Subcutaneous abdominal adipose tissue (tissue), 5 donors: ENCODE measurements at regions not wholly inside any gene's neighbourhood (a gene's known extent, or its start where the extent isn't known, plus 50 kb on each side); places are given as distances from the start of the nearest gene placed in this dataset.

Experiments
- H3K27ac ChIP-seq: one replicate; pipeline ENCODE4 v1.7.0; 2013; ENCODE audit warnings: low read depth, mild to moderate bottlenecking, inconsistent platforms, low read length, moderate library complexity
- H3K27me3 ChIP-seq, 5 donors: one replicate each; pipeline ENCODE4 v1.7.0; 2013; ENCODE audit warnings: low read length in 5 of 5, inconsistent platforms in 1 of 5; ENCODE audit not compliant: control insufficient read depth in 5 of 5, insufficient read depth in 4 of 5
- H3K36me3 ChIP-seq, 5 donors: one replicate each; pipeline ENCODE4 v1.7.0; 2013; ENCODE audit warnings: low read length in 5 of 5; ENCODE audit not compliant: control insufficient read depth in 5 of 5, insufficient read depth in 5 of 5
- H3K4me1 ChIP-seq, 5 donors: one replicate each; pipeline ENCODE4 v1.7.0; 2013; ENCODE audit warnings: low read length in 5 of 5, mild to moderate bottlenecking in 3 of 5, moderate library complexity in 1 of 5; ENCODE audit not compliant: control insufficient read depth in 5 of 5, insufficient read depth in 5 of 5
- H3K4me3 ChIP-seq, 5 donors: one replicate each; pipeline ENCODE4 v1.7.0; 2013; ENCODE audit warnings: low read length in 5 of 5, low read depth in 1 of 5
- H3K9ac ChIP-seq, 5 donors: one replicate each; pipeline ENCODE4 v1.7.0; 2013; ENCODE audit warnings: low read length in 5 of 5, mild to moderate bottlenecking in 4 of 5, moderate library complexity in 3 of 5
- H3K9me3 ChIP-seq, 5 donors: one replicate each; pipeline ENCODE4 v1.7.0; 2013; ENCODE audit warnings: low read length in 5 of 5; ENCODE audit not compliant: control insufficient read depth in 5 of 5
- donor health status: healthy.
- donor health status: healthy.
- donor health status: healthy.
- donor health status: healthy.
- donor health status: healthy.

DNA sequence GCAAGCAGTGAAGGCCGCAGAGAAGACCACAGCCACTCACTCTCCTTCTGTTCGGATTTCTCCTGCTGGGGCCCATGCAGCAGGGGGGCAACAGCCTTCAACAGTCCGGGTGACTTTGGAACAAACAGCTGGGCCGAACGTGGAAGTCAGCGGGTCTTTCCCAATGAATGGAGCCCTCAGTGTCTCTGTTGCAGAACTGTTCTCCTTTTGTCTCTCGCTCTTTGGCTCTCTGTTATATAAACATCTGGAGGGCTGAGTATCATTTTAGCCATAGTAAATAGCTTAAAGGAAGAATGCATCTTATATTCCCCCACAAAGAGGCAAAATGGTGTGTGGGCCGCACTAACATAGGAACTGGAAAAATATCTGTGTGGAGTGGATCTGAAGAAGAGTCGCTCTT is 136.7 kb upstream of the RALGAPA2 start:
- H3K27ac ChIP-seq, result no peak overlapping the region
- no peaks in the 10 kb centered on the region for H3K36me3 ChIP-seq
- H3K4me3 ChIP-seq, result no peak overlapping the region
- H3K27me3 ChIP-seq, result peaks cover 0 to 6% (median 0%) of the 10 kb centered on the region in 5 donors
- no peak overlapping the region for H3K9ac ChIP-seq
- no peaks in the 10 kb centered on the region for H3K9me3 ChIP-seq
- H3K4me1 ChIP-seq, result no peaks in the 10 kb centered on the region

DNA sequence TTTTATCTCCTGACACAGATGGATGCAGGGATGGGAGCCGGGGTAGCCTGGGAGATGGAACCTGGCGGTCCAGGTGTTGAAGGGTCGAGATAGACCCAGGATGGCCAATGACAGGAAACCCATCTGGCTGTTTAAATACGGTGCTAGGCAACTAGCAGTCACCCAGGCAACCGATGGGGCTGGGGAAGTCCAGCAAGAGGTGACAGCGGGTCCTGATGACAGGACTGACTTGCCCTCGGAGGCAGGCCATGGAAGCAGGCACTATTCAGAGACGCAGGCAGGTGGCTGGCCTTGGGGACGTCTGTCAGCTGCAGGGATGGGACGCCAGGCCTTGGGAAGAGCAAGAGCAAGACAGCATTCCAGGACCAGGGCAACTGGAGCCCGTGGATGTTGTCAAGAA is 135.4 kb upstream of the RALGAPA2 start:
- Histone ChIP-seq H3K4me1 (no peaks in the 10 kb centered on the region), H3K4me3 (no peak overlapping the region), H3K9me3 (no peaks in the 10 kb centered on the region), H3K27ac (no peak overlapping the region), H3K36me3 (no peaks in the 10 kb centered on the region), H3K27me3 (peaks cover 0 to 2% (median 0%) of the 10 kb centered on the region in 5 donors), H3K9ac (no peak overlapping the region)

DNA sequence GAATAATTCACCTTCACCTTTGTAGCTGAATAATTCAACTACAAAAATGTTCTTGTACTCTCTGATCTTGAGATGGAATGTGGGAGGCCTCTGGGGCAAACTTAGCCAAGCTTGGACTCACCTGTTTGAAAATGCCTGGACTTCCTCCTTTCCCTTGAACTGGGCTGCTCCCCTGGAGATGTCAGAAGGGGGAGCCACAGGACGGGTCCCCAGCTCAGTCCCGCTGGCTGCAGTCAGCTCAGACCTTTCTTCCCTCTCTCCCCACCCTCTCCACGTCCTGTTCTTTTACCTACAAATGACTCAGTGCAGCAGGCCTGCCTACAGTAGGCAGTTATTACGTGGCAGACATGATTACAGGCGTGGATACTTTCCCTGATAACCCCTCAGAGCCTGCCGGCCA is 131.5 kb upstream of the RALGAPA2 start:
- Histone ChIP-seq H3K27ac (no peak overlapping the region), H3K27me3 (peaks cover 0 to 2% (median 0%) of the 10 kb centered on the region in 5 donors), H3K36me3 (no peaks in the 10 kb centered on the region), H3K4me1 (no peaks in the 10 kb centered on the region), H3K9ac (no peak overlapping the region), H3K4me3 (no peak overlapping the region), H3K9me3 (no peaks in the 10 kb centered on the region)

DNA sequence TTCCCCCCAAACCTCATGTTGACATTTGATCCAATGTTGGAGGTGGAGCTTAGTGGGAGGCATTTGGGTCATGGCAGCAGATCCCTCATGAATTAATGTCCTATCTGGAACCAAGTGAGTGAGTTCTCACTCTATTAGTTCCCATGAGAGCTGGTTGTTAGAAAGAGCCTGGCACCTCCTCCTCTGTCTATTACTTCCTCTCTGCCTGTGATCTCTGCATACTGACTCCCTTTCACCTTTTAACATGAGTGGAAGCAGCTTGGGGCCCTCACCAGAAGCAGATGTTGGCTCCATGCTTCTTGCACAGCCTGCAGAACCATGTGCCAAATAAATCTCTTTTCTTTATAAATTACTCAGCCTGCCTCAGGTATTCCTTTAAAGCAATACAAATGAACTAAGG is 127.3 kb upstream of the RALGAPA2 start:
- no peak overlapping the region for H3K4me3 ChIP-seq
- H3K4me1 ChIP-seq, result peaks cover 0 to 6% (median 3%) of the 10 kb centered on the region in 5 donors
- H3K9ac ChIP-seq, result no peak overlapping the region
- no peak overlapping the region for H3K27ac ChIP-seq
- H3K9me3 ChIP-seq, result no peaks in the 10 kb centered on the region
- no peaks in the 10 kb centered on the region for H3K36me3 ChIP-seq
- H3K27me3 ChIP-seq, result peaks cover 0 to 6% (median 0%) of the 10 kb centered on the region in 5 donors

DNA sequence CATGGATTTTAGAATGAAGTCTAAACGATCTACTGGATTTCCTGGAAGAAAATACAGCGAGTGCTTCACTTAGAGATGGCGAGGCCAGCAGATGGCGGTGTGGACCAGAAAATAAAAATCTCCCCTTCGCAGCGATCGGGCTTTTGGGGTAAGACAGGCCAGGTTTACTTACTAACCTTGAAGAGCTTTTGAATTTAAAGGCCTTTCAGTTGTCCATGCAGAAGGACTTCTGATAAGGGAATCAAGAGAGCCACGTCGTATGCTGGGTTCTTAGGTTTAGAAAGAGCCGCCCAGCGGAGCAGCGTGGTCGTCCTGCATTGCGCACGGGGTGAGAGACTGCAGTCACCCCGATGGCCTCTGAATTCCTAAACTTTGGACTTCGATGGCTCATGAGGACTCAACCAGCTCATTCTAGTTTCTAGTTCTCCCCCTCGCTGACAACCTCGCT is 125.2 kb upstream of the RALGAPA2 start:
- H3K9ac ChIP-seq, result peak overlapping the region in 2 of 5 donors; percentile 21 to 50

DNA sequence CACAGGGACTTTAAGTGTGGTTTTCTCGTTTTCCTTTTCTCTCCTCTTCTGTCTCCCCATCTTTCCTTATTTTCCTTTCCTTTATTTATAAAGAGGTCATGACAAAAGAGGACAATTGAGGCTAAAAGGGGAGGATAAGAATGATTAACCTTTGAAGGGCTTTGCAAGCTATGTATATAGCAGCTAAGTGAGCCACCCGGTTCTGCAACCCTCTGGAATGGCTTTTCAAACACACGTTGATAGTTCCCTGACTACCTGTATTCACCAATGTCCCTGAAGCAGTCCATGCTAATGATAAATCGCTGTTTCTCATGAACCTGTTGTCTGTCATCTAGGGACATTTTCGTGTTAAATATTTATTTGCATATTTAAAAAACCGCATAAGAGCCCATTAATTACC is 124.4 kb upstream of the RALGAPA2 start:
- H3K4me3 ChIP-seq, result no peak overlapping the region
- peaks cover 0 to 14% (median 7%) of the 10 kb centered on the region in 5 donors for H3K27me3 ChIP-seq
- H3K9me3 ChIP-seq, result no peaks in the 10 kb centered on the region
- H3K36me3 ChIP-seq, result no peaks in the 10 kb centered on the region
- H3K4me1 ChIP-seq, result peaks cover 0 to 6% (median 3%) of the 10 kb centered on the region in 5 donors
- no peak overlapping the region for H3K9ac ChIP-seq
- no peak overlapping the region for H3K27ac ChIP-seq

More for the DNA sequence above, 125.2 kb upstream of the RALGAPA2 start:
- Histone ChIP-seq H3K36me3 (no peaks in the 10 kb centered on the region), H3K27ac (no peak overlapping the region), H3K27me3 (peaks cover 0 to 14% (median 7%) of the 10 kb centered on the region in 5 donors), H3K9me3 (no peaks in the 10 kb centered on the region), H3K4me3 (peak overlapping the region in 4 of 5 donors; percentile 21 to 44 (median 26)), H3K4me1 (peaks cover 0 to 6% (median 3%) of the 10 kb centered on the region in 5 donors)

DNA sequence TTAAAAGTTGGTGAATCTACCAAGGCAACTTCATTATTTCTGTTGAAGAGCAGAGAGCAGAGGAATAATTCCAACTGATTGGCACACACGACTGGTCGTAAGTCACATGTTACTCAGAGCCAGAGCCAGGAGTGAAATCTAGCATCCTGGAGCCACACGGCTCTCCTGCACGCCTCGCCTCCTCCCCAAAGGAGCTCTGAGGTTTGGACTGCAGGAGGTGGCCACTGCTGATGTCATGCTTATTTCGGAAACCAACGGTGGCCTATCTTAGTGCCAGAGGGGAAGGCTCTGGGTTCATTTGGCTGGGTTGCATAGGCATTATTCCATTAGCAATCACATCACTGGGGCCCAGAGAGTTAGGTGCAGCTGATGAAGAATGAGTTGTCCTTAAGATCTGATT is 123.5 kb upstream of the RALGAPA2 start:
- no peak overlapping the region for H3K4me3 ChIP-seq
- peaks cover 0 to 6% (median 3%) of the 10 kb centered on the region in 5 donors for H3K4me1 ChIP-seq
- H3K27me3 ChIP-seq, result peaks cover 0 to 14% (median 7%) of the 10 kb centered on the region in 5 donors
- H3K9me3 ChIP-seq, result no peaks in the 10 kb centered on the region
- H3K9ac ChIP-seq, result no peak overlapping the region
- no peaks in the 10 kb centered on the region for H3K36me3 ChIP-seq
- H3K27ac ChIP-seq, result no peak overlapping the region

DNA sequence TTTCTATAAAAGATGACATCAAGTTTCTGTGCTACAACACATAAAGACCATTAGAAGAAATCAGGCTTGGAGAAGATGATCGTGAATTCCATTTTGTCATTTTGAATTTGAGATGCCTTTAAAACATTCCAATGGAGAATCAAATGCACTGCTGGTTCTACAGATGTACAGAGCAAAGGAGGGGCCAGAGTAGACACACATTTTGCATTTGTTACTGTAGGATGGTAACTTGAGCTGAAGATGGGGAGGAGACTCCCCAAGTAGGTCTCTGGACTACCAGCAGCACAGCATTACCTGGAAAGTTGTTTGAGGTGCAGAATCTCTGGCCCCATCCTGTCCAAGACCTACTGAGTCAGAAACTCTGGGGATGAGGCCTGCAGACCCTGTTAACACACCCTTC is 121.6 kb upstream of the RALGAPA2 start:
- no peaks in the 10 kb centered on the region for H3K36me3 ChIP-seq
- no peak overlapping the region for H3K27ac ChIP-seq
- H3K27me3 ChIP-seq, result peaks cover 0 to 14% (median 7%) of the 10 kb centered on the region in 5 donors

DNA sequence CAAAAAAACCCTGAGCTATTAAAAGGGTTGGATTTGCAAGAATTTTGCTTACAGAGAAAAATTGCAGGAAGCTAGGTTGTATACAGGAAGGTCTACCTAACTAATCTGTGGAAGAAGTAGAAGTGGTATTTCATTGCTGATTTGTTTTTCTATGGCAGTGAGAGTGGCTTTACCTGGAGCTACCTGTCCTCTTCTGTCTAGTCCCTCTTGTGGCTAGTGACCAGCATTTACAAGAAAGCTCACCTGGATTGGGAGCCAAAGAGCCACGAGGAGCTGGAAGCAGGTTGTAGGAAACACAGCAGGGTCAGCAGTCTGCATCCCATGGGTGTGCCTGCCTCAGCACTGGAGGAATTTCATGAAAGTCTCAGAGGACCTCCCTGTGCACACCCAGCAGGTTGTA is 120.3 kb upstream of the RALGAPA2 start:
- Histone ChIP-seq H3K9ac (no peak overlapping the region), H3K27ac (no peak overlapping the region), H3K36me3 (no peaks in the 10 kb centered on the region), H3K4me1 (peaks cover 0 to 5% (median 2%) of the 10 kb centered on the region in 5 donors), H3K4me3 (no peak overlapping the region), H3K27me3 (peaks cover 0 to 14% (median 7%) of the 10 kb centered on the region in 5 donors), H3K9me3 (no peaks in the 10 kb centered on the region)

More for the DNA sequence above, 121.6 kb upstream of the RALGAPA2 start:
- H3K4me1 ChIP-seq, result peaks cover 0 to 6% (median 3%) of the 10 kb centered on the region in 5 donors
- H3K9me3 ChIP-seq, result no peaks in the 10 kb centered on the region
- no peak overlapping the region for H3K4me3 ChIP-seq
- no peak overlapping the region for H3K9ac ChIP-seq

DNA sequence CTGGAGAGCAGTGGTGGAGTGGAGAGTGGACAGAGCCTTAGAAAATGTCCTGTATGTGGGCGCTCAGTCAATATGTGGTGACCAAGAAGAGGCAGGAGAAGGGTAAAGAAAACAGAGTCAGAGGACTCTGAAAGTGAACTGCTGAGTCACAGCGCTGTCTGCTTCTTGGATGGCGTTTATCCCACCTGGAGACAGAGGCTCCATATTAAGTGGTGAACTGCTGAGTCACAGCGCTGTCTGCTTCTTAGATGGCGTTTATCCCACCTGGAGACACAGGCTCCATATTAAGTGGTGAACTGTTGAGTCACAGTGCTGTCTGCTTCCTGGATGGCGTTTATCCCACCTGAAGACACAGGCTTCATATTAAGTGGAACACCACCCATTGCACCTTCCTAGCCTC is 119.3 kb upstream of the RALGAPA2 start:
- H3K27ac ChIP-seq, result no peak overlapping the region
- H3K9me3 ChIP-seq, result no peaks in the 10 kb centered on the region
- H3K27me3 ChIP-seq, result peaks cover 3 to 14% (median 7%) of the 10 kb centered on the region in 5 donors
- no peaks in the 10 kb centered on the region for H3K36me3 ChIP-seq
- H3K4me3 ChIP-seq, result no peak overlapping the region
- no peak overlapping the region for H3K9ac ChIP-seq
- no peaks in the 10 kb centered on the region for H3K4me1 ChIP-seq
